GM19025 (cell line): ENCODE measurements at regions not wholly inside any gene's neighbourhood (a gene's known extent, or its start where the extent isn't known, plus 50 kb on each side); places are given as distances from the start of the nearest gene placed in this dataset.

Experiments
- ATAC-seq: cut with Tn5 transposase; IDR thresholded peaks from one replicate; pipeline ENCODE4 v1.9.1; 2021; ENCODE audit warnings: mild to moderate bottlenecking, low read depth, moderate library complexity; ENCODE audit not compliant: unreplicated experiment

DNA sequence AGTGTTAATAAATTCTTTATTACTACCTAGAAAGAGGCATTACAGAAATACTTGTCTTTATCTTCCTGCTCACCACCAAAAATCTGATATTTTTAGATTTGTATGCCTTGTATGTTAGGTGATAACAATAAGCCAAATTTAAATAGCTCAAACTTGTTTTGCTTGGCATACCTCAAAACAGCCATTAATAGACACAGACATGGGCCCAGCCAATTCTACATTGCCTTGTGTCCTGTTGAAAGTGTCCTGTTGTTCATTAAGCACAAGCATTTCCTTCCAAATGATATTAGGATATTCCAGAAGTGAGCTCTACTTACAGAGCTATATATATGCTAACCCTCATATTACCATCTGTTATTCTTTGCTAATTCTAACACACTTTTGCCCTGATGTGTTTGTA, 438.6 kb upstream of the ZNF385D start:
- ATAC-seq = no peak

DNA sequence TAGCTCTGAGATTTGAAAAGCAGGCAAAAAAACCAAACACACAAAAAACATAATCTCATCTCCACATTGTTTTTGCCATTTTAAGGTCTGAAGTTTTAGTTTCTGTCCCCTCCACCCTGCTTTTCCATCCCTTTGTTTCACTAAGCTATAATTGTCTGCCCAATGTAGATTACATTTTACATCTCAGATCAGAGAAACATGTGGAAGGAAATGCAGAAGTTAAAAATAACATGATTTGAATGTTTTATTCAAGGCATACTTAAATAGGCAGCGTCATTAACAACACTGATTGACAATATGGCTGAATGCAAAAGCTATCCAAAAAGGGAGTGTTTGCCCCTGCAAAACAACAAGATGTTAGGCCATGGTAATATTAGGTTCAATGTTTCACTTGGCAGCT, 448.1 kb upstream of the ZNF385D start:
- ATAC-seq = no peak

DNA sequence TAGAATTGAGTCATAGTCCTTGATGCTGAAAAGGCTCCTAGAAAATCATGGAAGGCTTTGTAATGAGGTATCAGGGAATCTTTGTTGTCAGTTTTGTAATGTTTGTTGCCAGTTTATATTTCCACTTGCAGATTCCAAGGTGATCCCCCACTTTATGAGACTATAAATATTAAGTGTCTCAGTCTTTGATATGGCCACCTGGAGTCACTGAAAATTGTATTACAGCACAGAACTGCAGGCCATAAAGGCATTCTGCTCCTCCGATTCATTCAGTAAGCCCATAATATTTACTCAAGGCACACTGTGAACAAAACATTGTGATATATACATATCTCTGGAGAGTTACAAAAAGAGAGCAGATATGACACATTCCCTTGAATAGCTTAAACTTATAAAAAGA, 457.8 kb upstream of the ZNF385D start:
- no peak for ATAC-seq

DNA sequence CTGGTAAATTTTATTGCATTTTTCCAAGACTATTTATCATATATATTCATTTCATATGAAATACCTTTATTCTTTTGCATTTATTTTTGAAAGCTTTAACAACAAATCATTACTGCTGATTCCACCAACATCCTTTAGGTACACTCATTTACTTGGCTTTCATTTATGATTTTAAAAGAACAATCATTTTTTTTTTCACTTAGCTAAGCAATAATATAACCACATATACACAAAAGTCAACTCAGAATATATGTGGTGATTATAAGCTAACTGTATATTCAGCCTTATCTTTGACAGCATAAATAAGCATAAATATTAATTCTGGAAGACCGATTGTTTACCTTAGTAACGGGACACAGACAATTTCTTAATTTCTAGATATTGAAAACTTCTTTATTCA, 458.6 kb upstream of the ZNF385D start:
- no peak for ATAC-seq

DNA sequence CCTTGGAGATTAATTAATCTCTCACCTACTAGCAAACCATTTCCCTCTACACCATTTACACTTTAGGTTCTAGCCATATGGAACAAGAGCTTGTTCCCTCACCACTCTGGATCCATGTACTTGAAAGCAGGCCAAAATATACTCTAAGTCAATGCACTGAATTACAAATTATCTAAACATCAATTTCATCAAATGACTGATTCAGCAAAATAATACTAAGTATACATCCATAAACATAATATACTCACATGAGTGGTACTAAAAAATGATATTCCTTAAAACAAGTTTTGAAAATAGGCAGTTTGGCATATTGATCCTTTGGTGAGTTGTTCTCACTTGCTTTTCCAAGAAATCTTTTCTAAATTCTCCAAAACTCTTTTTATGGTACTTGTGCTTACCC, 459.7 kb upstream of the ZNF385D start:
- no peak for ATAC-seq

DNA sequence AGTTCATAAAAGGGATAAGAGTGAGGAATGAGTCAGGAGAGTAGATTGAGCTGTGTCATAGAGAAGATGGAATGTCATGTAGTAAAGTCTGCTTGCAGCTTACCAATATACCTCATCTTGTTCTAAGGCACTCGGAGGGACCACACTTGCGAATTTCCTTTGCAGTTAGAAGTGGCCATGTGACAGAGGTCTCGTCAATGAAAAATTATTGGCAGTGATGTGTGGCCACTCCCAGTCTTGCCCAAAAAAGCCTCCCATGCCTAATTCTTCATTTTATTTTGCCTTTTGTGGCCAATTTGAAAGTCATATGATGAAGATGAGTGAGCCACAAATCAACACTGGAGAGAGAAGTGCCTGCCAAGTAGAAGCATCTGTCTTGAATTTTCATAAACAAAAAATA, 465.6 kb upstream of the ZNF385D start:
- no peak for ATAC-seq

DNA sequence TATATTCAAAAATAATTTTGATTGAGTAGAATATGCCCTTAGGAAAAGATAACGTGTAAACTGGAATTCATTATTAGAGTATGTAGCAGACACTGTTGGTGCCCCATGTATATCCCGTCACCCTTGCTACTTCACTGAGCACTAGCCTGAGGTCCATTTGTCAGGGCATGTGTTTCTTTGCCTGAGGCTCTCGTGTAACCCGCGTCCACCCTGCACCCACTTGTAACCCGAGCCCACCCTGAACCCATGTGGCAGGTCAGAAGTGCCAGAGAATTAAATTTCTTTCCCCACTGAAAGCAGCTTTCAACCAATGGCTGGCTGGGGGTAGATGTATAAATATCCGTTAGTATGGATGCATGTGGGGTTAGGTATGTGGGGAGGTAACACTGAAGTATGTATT, 474.2 kb upstream of the ZNF385D start:
- ATAC-seq = no peak

DNA sequence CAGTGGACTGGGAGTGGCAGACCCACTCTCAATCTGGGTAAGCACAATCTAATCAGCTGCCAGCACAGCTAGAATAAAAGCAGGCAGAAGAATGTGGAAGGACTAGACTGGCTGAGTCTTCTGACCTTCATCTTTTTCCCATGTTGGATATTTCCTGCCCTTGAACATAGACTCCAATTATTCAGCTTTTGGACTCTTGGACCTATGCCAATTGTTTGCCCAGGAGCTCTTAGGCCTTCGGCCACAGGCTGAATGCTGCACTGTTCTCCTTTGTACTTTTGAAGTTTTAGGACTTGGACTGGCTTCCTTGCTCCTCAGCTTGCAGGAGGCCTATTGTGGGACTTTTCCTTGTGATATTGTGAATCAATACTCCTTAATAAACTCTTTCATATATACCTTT, 477.7 kb upstream of the ZNF385D start:
- ATAC-seq = no peak

DNA sequence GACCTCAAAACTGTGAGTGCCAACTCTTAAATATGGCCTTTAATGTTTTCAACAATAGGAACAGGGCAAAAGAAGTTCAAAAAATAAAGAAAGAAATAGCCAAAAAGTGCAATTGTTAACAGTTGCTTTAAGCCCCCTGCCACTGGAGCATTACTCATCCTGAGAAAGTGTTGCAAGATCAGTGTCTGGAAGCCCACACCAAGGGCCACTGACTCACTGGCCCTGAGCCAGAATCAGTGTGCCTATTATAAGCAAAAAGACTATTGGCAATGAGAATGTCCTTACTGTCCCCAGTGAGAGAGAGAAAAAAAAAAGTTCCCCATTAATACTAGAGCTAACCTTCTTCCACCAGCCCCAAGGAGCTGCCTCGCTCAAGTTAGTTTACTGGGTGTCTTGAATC, 480.1 kb upstream of the ZNF385D start:
- no peak for ATAC-seq

DNA sequence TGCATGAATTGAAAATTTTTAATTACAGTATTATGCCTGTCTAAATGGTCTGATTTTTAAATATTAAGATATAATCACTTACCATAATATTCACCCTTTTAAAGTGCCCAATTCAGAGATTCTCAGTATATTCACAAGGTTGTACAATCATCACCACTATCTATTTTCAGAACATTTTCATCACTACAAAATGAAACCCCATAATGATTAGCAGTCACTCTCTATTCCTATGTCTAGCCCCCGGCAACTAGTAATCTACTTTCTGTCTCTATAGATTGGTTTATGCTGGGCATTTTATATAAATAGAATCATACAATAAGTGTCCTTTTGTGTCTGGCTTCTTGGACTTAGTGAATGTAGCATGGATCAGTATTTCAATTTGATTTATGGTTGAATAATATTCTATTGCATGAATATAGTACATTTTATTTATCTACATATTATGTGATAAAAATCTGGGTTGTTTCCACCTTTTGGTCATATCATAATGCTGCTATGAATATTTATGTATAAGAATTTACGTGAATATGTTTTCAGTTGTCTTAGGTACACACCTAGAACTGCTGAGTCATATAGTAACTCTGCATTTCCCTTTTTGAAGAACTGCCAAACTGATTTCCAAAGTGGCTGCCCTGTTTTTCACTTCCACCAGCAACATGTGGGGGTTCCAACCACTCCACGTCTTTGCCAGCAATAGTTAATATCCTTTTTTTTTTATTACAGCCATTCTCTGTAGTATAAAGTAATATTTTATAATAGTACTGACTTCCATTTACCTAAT, 485.7 kb upstream of the ZNF385D start:
- ATAC-seq = no peak

DNA sequence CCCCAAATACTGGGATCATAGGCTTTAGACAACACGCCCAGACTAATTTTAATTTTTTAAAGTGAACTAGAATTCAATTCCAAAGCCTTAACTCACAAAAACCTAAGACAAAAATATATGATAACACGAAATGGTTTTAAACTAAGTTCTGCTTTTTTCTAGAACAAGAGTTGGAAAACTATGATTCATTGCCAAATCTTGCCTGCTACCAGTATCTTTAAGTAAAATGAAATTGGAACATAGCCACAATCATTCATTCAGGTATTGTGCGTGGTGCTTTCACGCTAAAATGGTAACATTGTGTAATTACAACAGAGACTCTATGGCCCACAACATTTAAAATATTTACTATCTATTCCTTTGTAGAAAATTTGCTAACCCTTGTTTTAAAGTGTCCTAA, 488.0 kb upstream of the ZNF385D start:
- ATAC-seq = no peak

- ATAC-seq = no peak
Measured at GRCh38 chr3:22241110-22241509, 490.1 kb upstream of the ZNF385D start.

GRCh38 chr3:22244761-22245521, 493.9 kb upstream of the ZNF385D start:
- no peak for ATAC-seq

GRCh38 chr3:22245811-22246583, 495.0 kb upstream of the ZNF385D start:
- no peak for ATAC-seq

- no peak for ATAC-seq
Measured at GRCh38 chr3:22249658-22250057, 498.6 kb upstream of the ZNF385D start.

DNA sequence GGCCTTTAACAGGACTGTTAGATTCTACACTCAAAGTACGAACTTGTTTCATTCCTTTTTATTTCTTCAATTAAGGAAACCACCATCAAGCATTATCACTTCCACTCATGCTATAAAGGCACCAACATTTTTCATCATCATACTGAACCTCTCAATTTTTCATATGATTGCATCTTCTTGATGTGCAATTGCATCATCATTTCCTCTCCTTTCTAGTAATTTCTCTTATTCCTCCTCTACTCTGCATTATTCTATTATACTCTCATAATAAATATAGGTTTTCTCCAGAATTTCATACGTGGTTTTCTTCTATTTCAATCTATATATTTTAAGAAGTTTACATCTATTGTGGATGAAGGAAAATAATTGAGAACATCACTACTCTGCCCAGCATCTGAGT, 506.2 kb upstream of the ZNF385D start:
- no peak for ATAC-seq

DNA sequence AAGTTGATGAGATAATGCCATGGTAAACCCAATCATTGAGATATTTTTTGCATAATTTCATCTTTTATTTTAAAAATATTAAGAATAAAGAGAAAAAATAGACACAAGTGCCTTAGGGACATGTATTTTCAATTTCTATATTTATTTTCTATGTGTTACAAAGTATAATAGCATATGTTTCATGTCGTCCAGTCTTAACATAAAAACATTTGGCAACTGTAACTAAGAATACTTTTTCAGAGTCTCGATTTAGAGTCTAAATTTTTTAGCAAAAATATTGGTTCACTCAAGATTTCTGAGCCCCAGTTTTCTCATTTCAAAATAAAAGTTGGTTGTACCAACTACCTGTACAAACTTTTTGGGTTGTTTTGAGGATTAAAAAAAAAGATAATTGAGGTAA, 511.4 kb upstream of the ZNF385D start:
- ATAC-seq = no peak

DNA sequence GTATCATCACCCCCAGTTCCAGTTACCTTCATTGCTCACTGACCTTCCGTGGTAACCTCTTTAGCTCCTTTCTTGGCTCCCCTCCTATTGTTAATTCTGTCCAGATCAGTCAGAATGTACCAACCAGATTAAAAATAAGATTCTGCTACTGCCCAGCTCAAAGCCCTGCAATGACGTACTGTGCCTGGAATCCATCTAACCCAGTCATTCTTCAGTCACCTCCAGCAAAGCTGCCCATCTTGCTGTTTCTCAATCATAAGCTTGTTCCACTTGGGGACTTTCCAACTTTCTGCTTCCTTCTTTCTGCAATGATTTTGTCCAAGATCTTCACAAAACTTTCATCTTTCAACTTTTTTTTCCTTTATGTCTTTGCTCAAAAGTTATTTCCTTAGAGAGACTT, 512.0 kb upstream of the ZNF385D start:
- ATAC-seq = no peak

- no peak for ATAC-seq
Measured at GRCh38 chr3:22265403-22265802, 514.4 kb upstream of the ZNF385D start.

DNA sequence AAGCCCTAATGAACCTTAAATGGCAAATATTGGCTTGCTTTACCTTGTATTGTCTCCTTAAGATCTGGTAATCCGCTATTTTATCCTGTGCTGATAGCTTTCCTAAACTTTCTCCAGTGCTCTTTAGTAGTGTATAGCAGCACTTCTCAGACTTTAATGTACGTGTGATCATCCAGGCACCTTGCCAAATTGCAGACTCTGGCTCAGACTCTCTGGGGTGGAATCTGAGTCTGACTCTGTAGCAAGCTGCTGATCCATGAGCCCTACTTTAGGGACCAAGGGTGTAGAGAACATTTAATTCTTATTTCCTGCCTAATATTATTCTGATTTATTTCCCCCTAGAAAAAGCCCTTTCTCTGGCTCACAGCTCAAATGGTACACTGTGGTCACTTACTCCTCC, 518.8 kb upstream of the ZNF385D start:
- ATAC-seq = no peak

GRCh38 chr3:22276351-22276750, 525.3 kb upstream of the ZNF385D start:
- no peak for ATAC-seq
